ENCODE measurements at regions not wholly inside any gene's neighbourhood (a gene's known extent, or its start where the extent isn't known, plus 50 kb on each side); places are given as distances from the start of the nearest gene placed in this dataset.
"Not testable (repeated sequence)": the region's sequence is repeated elsewhere in the genome, so short reads cannot be mapped to it uniquely, and the experiment has no call there.

DNA sequence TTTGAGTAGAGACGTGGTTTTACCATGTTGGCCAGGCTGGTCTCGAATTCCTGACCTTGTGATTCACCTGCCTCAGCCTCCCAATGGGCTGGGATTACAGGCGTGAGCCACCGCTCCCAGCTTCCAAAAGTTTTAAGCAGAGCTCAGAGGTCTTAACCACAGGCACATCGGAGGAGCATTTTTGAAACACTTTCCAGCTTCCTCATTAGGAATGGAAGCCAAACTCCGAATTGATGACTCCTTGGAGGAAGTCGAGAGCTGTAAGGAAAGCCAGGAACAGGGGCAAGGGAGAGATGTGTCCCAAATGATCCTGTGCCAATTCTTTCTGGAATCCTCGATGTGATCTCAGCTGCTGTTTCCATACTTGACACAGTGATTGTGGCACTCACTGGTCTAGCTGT, 56.2 kb upstream of the CCZ1B start:
- TF ChIP-seq TOX (CRISPR knock-in tag; IDR thresholded peaks at IDR 0.05; ENCODE audit: borderline replicate concordance); ZFP30 (CRISPR knock-in tag; IDR thresholded peaks at IDR 0.05); GLIS3 (CRISPR knock-in tag; IDR thresholded peaks at IDR 0.05); ZNF70 (CRISPR knock-in tag; IDR thresholded peaks at IDR 0.05); BACH2 (CRISPR knock-in tag; IDR thresholded peaks at IDR 0.05; ENCODE audit: borderline replicate concordance); CSDC2 (CRISPR knock-in tag; IDR thresholded peaks at IDR 0.05); ZFP3 (CRISPR knock-in tag; IDR thresholded peaks at IDR 0.05); ISL1 (CRISPR knock-in tag; IDR thresholded peaks at IDR 0.05): not testable (repeated sequence)
- TF ChIP-seq, protein P1, sequence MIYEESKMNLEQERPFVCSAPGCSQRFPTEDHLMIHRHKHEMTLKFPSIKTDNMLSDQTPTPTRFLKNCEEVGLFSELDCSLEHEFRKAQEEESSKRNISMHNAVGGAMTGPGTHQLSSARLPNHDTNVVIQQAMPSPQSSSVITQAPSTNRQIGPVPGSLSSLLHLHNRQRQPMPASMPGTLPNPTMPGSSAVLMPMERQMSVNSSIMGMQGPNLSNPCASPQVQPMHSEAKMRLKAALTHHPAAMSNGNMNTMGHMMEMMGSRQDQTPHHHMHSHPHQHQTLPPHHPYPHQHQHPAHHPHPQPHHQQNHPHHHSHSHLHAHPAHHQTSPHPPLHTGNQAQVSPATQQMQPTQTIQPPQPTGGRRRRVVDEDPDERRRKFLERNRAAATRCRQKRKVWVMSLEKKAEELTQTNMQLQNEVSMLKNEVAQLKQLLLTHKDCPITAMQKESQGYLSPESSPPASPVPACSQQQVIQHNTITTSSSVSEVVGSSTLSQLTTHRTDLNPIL (CRISPR knock-in tag; IDR thresholded peaks at IDR 0.05; ENCODE audit: low read depth) = not testable (repeated sequence)
- TF ChIP-seq, protein P2, sequence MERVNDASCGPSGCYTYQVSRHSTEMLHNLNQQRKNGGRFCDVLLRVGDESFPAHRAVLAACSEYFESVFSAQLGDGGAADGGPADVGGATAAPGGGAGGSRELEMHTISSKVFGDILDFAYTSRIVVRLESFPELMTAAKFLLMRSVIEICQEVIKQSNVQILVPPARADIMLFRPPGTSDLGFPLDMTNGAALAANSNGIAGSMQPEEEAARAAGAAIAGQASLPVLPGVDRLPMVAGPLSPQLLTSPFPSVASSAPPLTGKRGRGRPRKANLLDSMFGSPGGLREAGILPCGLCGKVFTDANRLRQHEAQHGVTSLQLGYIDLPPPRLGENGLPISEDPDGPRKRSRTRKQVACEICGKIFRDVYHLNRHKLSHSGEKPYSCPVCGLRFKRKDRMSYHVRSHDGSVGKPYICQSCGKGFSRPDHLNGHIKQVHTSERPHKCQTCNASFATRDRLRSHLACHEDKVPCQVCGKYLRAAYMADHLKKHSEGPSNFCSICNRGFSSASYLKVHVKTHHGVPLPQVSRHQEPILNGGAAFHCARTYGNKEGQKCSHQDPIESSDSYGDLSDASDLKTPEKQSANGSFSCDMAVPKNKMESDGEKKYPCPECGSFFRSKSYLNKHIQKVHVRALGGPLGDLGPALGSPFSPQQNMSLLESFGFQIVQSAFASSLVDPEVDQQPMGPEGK (CRISPR knock-in tag; IDR thresholded peaks at IDR 0.05; ENCODE audit: borderline replicate concordance) = not testable (repeated sequence)
- TF ChIP-seq, protein P3, sequence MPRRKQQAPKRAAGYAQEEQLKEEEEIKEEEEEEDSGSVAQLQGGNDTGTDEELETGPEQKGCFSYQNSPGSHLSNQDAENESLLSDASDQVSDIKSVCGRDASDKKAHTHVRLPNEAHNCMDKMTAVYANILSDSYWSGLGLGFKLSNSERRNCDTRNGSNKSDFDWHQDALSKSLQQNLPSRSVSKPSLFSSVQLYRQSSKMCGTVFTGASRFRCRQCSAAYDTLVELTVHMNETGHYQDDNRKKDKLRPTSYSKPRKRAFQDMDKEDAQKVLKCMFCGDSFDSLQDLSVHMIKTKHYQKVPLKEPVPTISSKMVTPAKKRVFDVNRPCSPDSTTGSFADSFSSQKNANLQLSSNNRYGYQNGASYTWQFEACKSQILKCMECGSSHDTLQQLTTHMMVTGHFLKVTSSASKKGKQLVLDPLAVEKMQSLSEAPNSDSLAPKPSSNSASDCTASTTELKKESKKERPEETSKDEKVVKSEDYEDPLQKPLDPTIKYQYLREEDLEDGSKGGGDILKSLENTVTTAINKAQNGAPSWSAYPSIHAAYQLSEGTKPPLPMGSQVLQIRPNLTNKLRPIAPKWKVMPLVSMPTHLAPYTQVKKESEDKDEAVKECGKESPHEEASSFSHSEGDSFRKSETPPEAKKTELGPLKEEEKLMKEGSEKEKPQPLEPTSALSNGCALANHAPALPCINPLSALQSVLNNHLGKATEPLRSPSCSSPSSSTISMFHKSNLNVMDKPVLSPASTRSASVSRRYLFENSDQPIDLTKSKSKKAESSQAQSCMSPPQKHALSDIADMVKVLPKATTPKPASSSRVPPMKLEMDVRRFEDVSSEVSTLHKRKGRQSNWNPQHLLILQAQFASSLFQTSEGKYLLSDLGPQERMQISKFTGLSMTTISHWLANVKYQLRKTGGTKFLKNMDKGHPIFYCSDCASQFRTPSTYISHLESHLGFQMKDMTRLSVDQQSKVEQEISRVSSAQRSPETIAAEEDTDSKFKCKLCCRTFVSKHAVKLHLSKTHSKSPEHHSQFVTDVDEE (CRISPR knock-in tag; IDR thresholded peaks at IDR 0.05) = not testable (repeated sequence)
